Endodermal cell (in vitro differentiated cells): ENCODE measurements at regions not wholly inside any gene's neighbourhood (a gene's known extent, or its start where the extent isn't known, plus 50 kb on each side); places are given as distances from the start of the nearest gene placed in this dataset.

ENCODE experiments used
- DNase-seq: peaks from one replicate; pipeline ENCODE4 v3.0.0-alpha.2; 2017
- H3K27ac ChIP-seq: 2 replicates; pipeline ENCODE4 v1.5.1; 2013; ENCODE audit warnings: mild to moderate bottlenecking, low read depth, low read length, moderate library complexity
- H3K27me3 ChIP-seq: 2 replicates; pipeline ENCODE4 v1.6.1; 2013; ENCODE audit warnings: mild to moderate bottlenecking, low read length, moderate library complexity; ENCODE audit not compliant: insufficient read depth, control insufficient read depth, poor library complexity, severe bottlenecking
- H3K36me3 ChIP-seq: 2 replicates; pipeline ENCODE4 v1.7.0; 2013; ENCODE audit warnings: mild to moderate bottlenecking, low read length, moderate library complexity; ENCODE audit not compliant: control insufficient read depth, insufficient read depth
- H3K4me1 ChIP-seq: one replicate; pipeline ENCODE4 v1.7.0; 2013; ENCODE audit warnings: low read length; ENCODE audit not compliant: control insufficient read depth, insufficient read depth
- H3K4me3 ChIP-seq: 2 replicates; pipeline ENCODE4 v1.5.1; 2013; ENCODE audit warnings: mild to moderate bottlenecking, low read length, moderate library complexity
- H3K9ac ChIP-seq: 2 replicates; pipeline ENCODE4 v1.6.1; 2013; ENCODE audit warnings: mild to moderate bottlenecking, low read length, moderate library complexity; ENCODE audit not compliant: poor library complexity, severe bottlenecking; ENCODE audit errors: extremely low read depth
- H3K9me3 ChIP-seq: 2 replicates; pipeline ENCODE4 v1.6.1; 2013; ENCODE audit warnings: mild to moderate bottlenecking, low read length, moderate library complexity; ENCODE audit not compliant: control insufficient read depth
- H3K27ac Mint-ChIP-seq: 2 replicates; pipeline ENCODE4 v1.8.0; 2020; ENCODE audit warnings: mixed read lengths
- H3K27me3 Mint-ChIP-seq: 2 replicates; pipeline ENCODE4 v1.8.0; 2021; ENCODE audit warnings: mild to moderate bottlenecking, mixed read lengths; ENCODE audit not compliant: insufficient read depth
- H3K36me3 Mint-ChIP-seq: 2 replicates; pipeline ENCODE4 v1.8.0; 2020; ENCODE audit warnings: low read depth, mixed read lengths
- H3K4me1 Mint-ChIP-seq: 2 replicates; pipeline ENCODE4 v1.8.0; 2020; ENCODE audit warnings: mixed read lengths
- H3K4me3 Mint-ChIP-seq: 2 replicates; pipeline ENCODE4 v1.8.0; 2020; ENCODE audit warnings: mild to moderate bottlenecking, moderate library complexity, mixed read lengths
- H3K9me3 Mint-ChIP-seq: 2 replicates; pipeline ENCODE4 v1.8.0; 2020; ENCODE audit warnings: mild to moderate bottlenecking, mixed read lengths
- CTCF ChIP-seq: fragments of 200-600 bp; sonication (generic); conservative IDR thresholded peaks from 2 replicates; pipeline ENCODE4 v1.5.0; 2021; ENCODE audit warnings: antibody characterized with exemption, mild to moderate bottlenecking
- WGBS, 2 experiments: methylation state at CpG; one replicate each; pipeline versions ENCODE4 v1.1.5 to v1.1.7; 2013; ENCODE audit warnings: missing lambda C conversion rate in 2 of 2, mixed read lengths in 1 of 2; ENCODE audit not compliant: insufficient coverage in 1 of 2, insufficient read length in 1 of 2; 5-methylcytosine and 5-hydroxymethylcytosine counted together

GRCh38 chr13:72166102-72166650 is 299.2 kb upstream of the DACH1 start:
- H3K4me3 Mint-ChIP-seq, result no peak overlapping the region
- no peak overlapping the region for H3K27ac ChIP-seq
- no peak overlapping the region for H3K4me3 ChIP-seq
- peaks cover 16% of the 10 kb centered on the region for H3K4me1 Mint-ChIP-seq
- no peaks in the 10 kb centered on the region for H3K36me3 Mint-ChIP-seq
- H3K9me3 ChIP-seq, result no peaks in the 10 kb centered on the region
- no peaks in the 10 kb centered on the region for H3K36me3 ChIP-seq
- H3K27ac Mint-ChIP-seq, result no peak overlapping the region
- H3K27me3 ChIP-seq, result no peaks in the 10 kb centered on the region
- TF ChIP-seq CTCF, result no peak
- H3K4me1 ChIP-seq, result peaks cover 11% of the 10 kb centered on the region
- no peak for DNase-seq
- H3K9me3 Mint-ChIP-seq, result no peaks in the 10 kb centered on the region
- 94% methylated on average over 2 of the region's 2 CpGs; no CpG with 5 or more reads in 1 of the 2 experiments for WGBS, 2 experiments
- no peaks in the 10 kb centered on the region for H3K27me3 Mint-ChIP-seq
- no peak overlapping the region for H3K9ac ChIP-seq

- 100% methylated on average over 1 of the region's 1 CpG for WGBS, 2 experiments
- Histone ChIP-seq H3K27me3 (no peaks in the 10 kb centered on the region), H3K9me3 (no peaks in the 10 kb centered on the region), H3K36me3 (no peaks in the 10 kb centered on the region), H3K9ac (no peak overlapping the region), H3K4me3 (no peak overlapping the region), H3K4me1 (peaks cover 11% of the 10 kb centered on the region), H3K27ac (no peak overlapping the region)
- Mint-ChIP-seq H3K4me3 (no peak overlapping the region), H3K4me1 (peaks cover 13% of the 10 kb centered on the region), H3K27me3 (no peaks in the 10 kb centered on the region), H3K9me3 (no peaks in the 10 kb centered on the region), H3K27ac (no peak overlapping the region), H3K36me3 (no peaks in the 10 kb centered on the region)
- TF ChIP-seq CTCF, result no peak
- no peak for DNase-seq
These were observed 298.3 kb upstream of the DACH1 start for GRCh38 chr13:72165276-72165675.

GRCh38 chr13:72164811-72165210 is 297.8 kb upstream of the DACH1 start:
- Mint-ChIP-seq H3K27me3 (no peaks in the 10 kb centered on the region), H3K4me3 (no peak overlapping the region), H3K36me3 (no peaks in the 10 kb centered on the region), H3K27ac (no peak overlapping the region), H3K9me3 (no peaks in the 10 kb centered on the region), H3K4me1 (peaks cover 13% of the 10 kb centered on the region)
- 83% methylated on average over 1 of the region's 1 CpG; no CpG with 5 or more reads in 1 of the 2 experiments for WGBS, 2 experiments
- no peak overlapping the region for H3K4me3 ChIP-seq
- no peak overlapping the region for H3K27ac ChIP-seq
- H3K36me3 ChIP-seq, result no peaks in the 10 kb centered on the region
- DNase-seq, result no peak
- H3K27me3 ChIP-seq, result no peaks in the 10 kb centered on the region
- H3K9me3 ChIP-seq, result no peaks in the 10 kb centered on the region
- no peak for TF ChIP-seq CTCF
- peaks cover 11% of the 10 kb centered on the region for H3K4me1 ChIP-seq
- H3K9ac ChIP-seq, result no peak overlapping the region
